ENCODE measurements at regions not wholly inside any gene's neighbourhood (a gene's known extent, or its start where the extent isn't known, plus 50 kb on each side); places are given as distances from the start of the nearest gene placed in this dataset.

- no peak for DNase-seq
These were observed 191.1 kb downstream of the MAP2K6 start for GRCh38 chr17:69605571-69605970.

GRCh38 chr17:69606142-69606800, 191.8 kb downstream of the MAP2K6 start:
- no peak for DNase-seq

GRCh38 chr17:69607162-69607834, 192.8 kb downstream of the MAP2K6 start:
- DNase-seq, result peak; percentile 80

GRCh38 chr17:69608141-69608540, 193.6 kb downstream of the MAP2K6 start:
- no peak for DNase-seq

- peak; percentile 94 for DNase-seq
These were observed 194.4 kb downstream of the MAP2K6 start for GRCh38 chr17:69608808-69609472.

GRCh38 chr17:69609473-69610305, 195.2 kb downstream of the MAP2K6 start:
- DNase-seq, result peak; percentile 33

- DNase-seq, result no peak
These were observed 205.9 kb downstream of the MAP2K6 start for GRCh38 chr17:69620363-69620762.

GRCh38 chr17:69625474-69625873, 211.0 kb downstream of the MAP2K6 start:
- DNase-seq, result no peak

GRCh38 chr17:69630056-69630635, 215.6 kb downstream of the MAP2K6 start:
- no peak for DNase-seq

GRCh38 chr17:69634844-69635243, 220.3 kb downstream of the MAP2K6 start:
- DNase-seq, result no peak

- peak; percentile 67 for DNase-seq
These were observed 223.1 kb downstream of the MAP2K6 start for GRCh38 chr17:69637446-69638156.

GRCh38 chr17:69639096-69639495, 224.6 kb downstream of the MAP2K6 start:
- DNase-seq, result no peak

- no peak for DNase-seq
These were observed 225.6 kb downstream of the MAP2K6 start for GRCh38 chr17:69640073-69640472.

GRCh38 chr17:69643686-69644085, 229.2 kb downstream of the MAP2K6 start:
- DNase-seq, result no peak

- DNase-seq, result no peak
These were observed 232.2 kb downstream of the MAP2K6 start for GRCh38 chr17:69646729-69647128.

- DNase-seq, result no peak
These were observed 236.4 kb downstream of the MAP2K6 start for GRCh38 chr17:69650881-69651280.

- DNase-seq, result peak; percentile 13
These were observed 237.4 kb downstream of the MAP2K6 start for GRCh38 chr17:69651921-69652320.

- peak; percentile 85 for DNase-seq
These were observed 240.7 kb downstream of the MAP2K6 start for GRCh38 chr17:69654981-69655855.

GRCh38 chr17:69655902-69656301, 241.4 kb downstream of the MAP2K6 start:
- DNase-seq, result no peak

GRCh38 chr17:69669441-69670178, 255.1 kb downstream of the MAP2K6 start:
- DNase-seq, result no peak

All from fibroblast of skin of abdomen (primary cell).